Superior temporal gyrus (tissue), 1 donor: ENCODE measurements at regions not wholly inside any gene's neighbourhood (a gene's known extent, or its start where the extent isn't known, plus 50 kb on each side); places are given as distances from the start of the nearest gene placed in this dataset.
"Not testable (repeated sequence)": the region's sequence is repeated elsewhere in the genome, so short reads cannot be mapped to it uniquely, and the experiment has no call there.

Experiments used
- DNase-seq: peaks from one replicate; pipeline ENCODE4 v3.0.0-alpha.2; 2016; ENCODE audit errors: extremely low spot score

DNA sequence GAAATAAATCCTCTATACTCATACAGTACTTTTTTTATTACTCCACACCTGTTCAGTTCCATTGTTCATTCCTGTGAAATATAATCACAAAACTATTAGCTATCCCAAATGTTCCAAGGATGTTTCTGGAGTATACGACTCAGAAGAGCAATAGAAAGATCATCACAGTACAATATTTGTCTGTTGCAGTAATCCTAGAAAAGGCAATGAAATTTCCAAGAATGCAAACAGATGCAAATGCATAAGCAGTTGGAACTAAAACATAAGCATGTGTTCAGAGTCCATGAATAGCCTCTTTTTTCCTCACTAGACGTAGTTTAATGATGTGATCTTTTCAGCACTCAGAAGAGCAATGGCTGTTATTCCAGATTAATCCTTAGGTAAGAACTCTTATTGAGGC lies 55.2 kb downstream of the RTL3 start:
- peak; percentile 9 for DNase-seq

DNA sequence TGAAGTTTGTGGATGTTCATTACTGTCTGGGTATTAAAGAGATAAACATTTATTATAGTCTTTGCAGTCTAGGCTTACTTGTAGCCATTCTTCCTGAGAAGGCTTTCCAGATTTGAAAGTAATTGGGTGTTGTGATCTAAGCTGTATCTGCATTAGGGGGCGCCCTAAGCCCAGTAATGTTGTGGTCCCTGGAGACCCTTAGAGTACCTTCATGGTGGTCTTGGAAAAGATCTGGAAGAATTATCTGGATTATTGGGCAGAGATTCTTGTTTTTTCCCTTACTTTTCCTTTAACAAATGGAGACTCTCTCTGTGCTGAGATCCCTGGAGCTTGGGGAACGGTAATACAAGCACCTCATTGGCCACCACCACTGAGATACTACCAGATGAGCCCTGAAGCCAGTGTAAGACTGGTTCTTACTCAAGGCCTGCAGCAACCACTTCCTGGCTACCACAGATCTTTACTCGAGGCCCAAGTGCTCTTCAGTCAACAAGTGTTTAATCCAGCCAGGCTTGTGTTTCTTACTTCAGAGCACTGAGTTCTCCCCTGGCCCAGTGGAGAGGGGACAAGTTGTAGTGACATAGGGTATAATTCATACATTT lies 63.1 kb downstream of the RTL3 start:
- DNase-seq = no peak

DNA sequence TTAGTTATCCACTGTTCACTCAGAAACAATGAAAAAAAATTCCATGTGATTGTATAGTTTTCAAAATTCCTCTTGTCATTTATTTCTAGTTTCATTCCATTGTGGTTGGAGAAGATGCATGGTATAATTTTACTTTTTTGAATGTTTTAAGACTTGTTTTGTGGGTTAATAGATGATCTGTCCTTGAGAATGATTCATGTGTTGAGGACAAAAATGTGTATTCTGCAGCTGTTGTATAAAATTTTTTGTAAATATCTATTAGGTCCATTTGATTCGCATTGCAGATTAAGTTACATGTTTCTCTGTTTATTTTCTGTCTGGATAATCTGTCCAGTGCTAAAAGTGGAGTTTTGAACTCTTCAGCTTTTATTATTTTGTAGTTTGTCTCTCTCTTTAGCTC lies 65.4 kb downstream of the RTL3 start:
- DNase-seq = no peak

DNA sequence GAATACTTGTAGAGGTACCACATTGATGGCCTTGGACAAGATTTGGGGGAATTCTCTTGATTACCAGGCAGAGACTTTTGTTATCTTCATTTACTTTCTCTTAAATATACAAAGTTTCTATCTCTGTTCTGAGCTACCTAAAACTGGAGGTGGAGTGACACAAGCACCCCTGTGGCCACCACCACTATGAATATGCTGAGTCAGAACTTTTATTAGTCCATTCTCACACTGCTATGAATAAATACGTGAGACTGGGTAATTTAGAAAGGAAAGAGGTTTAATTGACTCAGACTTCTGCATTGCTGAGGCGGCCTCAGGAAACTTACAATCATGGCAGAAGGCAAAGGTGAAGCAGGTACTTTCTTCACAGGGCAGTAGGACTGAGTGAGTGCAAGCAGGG lies 67.1 kb downstream of the RTL3 start:
- DNase-seq = no peak

DNA sequence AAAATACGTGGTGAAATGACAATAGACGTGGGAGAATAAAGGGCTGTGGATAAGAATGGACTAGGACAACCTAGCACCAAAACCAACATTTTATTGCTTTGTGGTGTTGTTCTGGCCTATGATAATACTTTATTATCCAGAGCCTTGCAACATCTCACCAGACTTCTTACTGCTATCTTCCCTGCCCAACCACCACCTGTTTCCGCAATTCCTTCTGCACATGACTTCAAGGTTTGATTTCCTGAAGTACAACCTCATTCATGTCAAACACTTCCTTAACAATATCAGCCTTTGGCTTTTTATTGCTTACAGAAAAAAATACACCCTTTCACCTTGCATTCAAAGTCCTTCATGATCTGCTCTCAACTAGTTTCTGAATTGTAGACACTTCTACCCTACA lies 84.8 kb downstream of the RTL3 start:
- no peak for DNase-seq

DNA sequence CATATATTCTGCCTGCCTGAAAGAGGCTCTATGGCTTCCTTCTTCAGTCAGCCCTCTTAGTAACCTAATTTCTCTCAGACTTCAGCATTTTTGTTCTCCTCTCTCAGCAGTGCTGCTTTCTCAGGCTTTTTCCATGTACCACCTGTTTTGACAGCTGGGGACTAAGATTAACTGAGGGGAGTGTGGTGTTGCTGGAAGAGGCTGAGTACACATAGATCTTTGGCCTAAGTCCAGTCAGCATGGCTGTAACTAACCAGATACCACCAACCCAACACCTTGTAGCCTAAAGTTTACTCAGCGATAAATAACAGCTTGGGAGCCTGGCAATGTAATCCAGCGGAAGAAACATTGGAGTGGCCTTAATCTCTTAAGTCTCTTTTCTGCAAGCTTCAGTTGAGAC lies 85.5 kb downstream of the RTL3 start:
- DNase-seq = peak; percentile 7

DNA sequence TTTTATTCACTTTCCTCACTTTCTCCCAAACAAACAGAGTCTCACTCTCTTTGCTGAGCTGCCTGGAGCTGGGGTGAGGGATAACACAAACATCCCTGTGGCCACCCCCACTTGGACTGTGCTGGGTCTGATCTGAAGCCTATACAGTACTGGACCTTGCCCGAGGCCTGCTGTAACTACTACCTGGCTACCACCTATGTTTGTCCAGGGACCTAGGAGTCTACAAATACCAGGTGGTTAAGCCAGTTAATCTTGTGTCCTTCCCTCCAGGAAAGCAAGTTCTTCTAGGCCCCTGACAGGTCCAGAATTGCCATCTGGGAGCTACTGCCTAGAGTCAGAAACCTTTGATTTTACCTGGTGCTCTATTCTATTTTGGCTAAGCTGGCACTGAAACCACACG lies 87.3 kb downstream of the RTL3 start:
- no peak for DNase-seq

DNA sequence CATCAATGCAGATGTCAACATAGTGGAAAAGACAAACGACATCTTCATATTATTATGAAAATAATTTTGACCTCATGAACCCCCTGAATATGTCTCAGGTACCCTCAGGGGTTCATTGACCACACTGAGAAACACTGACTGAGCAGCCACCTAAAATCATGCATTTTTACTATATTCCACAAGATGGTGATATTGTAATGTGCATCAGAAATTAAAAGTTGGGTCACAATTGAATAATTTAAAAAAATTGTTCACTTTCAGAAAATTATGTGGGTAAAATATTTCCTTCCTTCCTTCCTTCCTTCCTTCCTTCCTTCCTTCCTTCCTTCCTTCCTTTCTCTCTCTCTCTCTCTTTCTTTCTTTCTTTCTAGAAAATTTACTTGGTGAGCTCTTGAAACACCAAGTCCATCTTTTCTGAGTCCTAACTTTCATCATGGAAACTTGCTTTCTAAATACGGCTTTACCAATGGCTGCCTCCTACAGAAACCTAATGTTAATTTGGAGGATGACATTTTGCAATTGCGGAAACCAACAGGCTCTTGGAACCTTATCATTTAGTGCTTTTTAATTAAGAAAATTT lies 103.6 kb downstream of the RTL3 start:
- peak; percentile 22 for DNase-seq

DNA sequence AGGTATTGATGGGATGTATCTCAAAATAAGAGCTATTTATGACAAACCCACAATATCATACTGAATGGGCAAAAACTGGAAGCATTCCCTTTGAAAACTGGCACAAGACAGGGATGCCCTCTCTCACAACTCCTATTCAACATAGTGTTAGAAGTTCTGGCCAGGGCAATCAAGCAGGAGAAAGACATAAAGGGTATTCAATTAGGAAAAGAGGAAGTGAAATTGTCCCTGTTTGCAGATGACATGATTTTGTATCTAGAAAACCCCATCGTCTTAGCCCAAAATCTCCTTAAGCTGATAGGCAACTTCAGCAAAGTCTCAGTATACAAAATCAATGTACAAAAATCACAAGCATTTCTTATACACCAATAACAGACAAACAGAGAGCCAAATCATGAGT lies 106.5 kb downstream of the RTL3 start:
- not testable (repeated sequence) for DNase-seq

DNA sequence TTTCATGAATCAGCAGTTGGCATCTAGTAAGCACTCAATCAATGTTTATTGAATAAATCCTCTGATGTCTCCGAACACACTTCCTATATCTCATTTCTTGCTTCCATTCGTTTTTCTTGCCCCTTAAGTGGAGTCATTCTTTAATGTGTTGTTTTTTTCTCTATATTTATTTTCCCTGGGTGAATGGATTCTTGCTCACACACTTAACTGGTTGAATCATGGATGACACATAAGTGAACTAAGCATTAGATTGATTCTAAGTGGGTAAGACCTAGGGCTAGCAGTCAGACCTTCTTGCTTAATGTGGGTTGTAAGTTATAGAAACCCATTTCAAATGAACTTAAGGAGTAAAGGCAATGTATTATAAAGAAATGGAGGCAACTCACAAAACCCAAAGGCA lies 111.1 kb downstream of the RTL3 start:
- no peak for DNase-seq

DNA sequence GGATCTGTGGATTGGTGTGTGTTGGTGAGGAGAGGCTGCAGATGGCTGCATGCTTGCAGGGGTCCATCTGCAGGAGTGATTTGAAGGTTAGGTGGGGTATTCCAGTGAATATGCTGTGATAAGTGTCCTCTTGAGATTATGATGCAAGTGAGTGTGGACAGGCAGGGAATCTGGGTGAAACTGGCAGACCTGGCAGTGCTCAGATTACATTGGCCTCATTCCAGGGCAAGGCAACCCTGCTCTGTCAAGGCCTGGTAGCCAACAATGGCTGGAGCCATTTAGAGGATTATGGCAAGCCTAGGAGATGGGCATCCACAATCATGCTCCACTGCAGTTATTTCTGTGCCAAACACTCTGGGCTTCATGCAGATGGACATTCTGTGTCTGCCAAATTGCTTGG lies 113.9 kb downstream of the RTL3 start:
- no peak for DNase-seq

DNA sequence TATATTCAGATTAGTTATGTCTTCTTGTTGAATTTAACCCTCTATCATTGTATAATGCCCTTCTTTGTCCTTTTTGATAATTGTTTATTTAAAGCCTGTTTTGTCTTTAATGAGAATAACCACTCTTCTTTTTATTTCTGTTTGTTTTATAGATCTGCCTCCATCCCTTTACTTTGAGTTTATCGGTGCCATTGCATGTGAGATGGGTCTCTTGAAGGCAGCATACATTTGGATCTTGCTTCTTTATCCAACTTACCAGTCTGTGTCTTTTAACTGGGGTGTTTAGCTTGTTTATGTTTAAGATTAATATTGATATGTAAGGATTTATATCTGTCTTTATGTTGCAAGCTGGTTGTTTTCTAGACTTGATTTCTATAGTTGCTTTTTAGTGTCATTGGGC lies 115.8 kb downstream of the RTL3 start:
- no peak for DNase-seq

DNA sequence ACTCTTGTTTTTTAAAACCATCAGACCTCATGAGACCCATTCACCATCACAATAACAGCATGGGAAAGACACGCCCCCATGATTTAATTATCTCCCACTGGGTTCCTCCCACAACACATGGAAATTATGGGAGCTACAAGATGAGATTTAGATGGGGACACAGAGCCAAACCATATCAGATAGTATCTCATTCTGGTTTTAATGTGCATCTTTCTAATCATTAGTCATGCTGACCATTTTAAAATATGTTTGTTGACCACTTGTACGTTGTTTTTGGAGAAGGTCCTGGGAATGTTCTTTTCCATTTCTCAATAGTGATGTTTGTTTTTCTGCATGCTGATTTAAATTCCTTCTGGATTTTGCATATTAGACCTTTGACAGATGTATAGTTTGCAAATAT lies 119.0 kb downstream of the RTL3 start:
- no peak for DNase-seq

DNA sequence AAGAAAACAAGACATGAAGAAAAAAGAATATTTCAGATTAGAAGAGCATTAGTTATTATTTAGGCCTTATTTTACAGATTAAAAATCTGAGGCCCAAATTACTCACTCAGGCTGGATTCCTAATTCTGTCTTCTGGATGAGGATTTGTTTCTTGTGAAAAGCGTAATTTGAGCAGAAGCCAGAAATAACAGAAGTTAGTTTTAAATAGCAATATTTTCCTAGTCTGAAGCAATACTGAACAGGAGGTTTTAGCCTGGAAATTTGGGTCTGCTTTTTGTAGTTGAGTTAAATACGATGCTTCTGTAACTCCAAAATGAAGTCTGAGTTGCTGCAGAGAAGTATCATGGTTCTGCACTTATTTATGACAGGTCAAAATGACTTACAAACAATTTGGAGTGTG lies 124.9 kb downstream of the RTL3 start:
- peak; percentile 15 for DNase-seq

DNA sequence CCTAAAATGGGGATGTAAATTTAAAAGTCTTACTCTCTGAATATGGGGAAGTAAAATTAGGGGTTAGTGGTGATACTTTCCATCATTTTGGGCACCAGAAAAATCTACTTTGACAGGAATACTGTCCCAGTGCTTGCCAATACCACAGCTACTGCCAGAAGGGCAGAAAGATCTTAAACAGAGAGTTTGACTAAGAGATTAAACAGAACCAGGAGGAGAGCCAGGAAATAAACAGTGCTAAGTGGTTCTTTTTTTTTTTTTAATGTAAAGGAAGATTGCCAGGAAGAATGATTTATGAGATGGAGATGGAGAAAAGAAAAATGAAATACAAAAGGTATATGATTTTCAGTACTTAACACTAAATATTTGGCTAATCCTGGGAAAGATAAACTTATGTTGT lies 126.8 kb downstream of the RTL3 start:
- DNase-seq = peak; percentile 5

DNA sequence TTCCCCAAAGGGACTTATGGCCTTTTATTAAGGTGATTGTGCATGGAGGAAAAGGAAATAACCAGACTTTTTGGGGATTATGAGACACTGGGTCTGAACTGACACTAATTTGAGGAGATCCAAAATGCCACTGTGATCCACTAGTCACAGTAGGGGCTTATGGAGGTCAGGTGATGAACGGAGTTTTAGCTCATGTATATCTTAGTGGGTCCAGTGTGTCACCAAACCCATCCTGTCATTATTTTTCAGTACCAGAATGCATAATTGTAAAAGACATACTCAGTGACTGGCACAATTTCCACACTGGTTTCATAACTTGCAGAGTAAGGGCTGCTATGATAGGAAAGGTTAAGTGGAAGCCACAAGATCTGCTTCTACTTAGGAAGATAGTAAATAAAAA lies 131.3 kb downstream of the RTL3 start:
- DNase-seq = no peak

DNA sequence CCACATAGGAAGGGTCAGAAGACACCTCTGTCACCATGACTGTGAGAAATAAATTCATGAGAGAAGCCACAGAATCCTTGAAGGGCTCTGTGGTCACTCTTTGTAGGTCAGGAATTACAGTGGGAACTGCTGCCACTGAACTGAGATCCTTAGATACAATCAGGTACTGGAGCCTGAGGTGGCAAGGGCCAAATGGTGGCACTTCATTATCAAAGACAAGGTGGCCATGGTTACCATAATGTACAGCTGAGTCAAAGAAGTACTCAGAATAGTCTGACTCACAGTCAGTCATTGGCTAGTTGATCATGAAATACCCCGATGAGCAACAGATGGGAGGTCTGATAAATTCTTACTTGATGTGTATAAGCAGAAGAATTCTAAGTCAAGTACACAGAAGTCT lies 131.9 kb downstream of the RTL3 start:
- DNase-seq = no peak

DNA sequence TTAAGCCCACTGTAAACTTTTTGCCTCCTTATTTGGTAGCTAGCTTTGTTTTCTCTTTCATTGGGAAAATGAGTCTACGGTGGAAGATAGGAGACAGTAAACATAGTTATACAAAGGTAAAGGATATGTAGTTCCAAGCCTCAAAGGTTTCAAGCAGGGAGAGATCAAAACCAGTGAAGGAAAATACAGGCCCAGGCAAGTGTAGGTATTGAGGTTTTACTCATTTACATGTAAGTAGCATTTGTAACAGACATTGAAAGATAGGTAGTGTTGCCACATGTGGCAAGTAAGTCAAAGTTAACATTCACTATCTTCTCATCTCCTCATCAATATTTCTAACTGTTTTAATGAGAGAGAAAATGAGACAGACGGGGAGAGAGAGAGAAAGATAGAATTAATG lies 136.5 kb downstream of the RTL3 start:
- DNase-seq = no peak

DNA sequence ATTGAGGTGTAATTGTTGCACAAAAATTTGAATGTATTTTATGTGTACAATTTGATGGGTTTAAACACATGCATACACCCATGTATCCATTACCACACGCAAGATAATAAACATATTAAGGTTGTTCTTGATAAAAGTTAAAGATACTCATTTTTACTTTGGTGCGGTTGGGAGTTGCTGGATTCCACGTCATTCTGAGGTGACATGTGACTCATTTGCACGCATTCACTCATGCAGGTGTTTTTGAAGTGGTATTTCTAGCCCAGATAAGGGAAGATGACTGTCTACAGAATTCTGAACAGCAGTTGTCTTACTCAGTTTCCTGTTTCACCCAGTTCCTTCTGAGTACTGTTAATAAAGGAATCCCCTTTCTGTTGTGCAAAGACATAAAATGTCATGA lies 142.0 kb downstream of the RTL3 start:
- DNase-seq = no peak

DNA sequence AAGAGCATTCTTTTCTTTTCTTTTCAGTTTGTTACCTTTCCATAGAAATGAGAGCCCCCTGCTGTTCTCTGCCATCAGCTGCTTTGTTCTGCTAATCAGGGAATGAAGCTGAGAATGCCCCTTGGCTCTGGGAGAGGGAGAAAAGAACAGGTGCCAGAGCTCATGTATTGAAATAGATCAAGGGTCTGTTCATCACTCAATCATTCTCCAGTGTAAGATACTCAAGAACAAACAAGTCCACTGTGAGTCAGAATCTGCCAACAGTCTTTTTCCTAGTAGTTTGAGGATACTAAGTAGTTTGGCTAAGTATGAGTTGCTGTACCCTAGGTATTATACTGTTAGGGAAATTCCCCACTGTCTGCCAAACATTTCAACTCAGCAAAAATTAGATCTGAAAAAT lies 144.3 kb downstream of the RTL3 start:
- no peak for DNase-seq

DNA sequence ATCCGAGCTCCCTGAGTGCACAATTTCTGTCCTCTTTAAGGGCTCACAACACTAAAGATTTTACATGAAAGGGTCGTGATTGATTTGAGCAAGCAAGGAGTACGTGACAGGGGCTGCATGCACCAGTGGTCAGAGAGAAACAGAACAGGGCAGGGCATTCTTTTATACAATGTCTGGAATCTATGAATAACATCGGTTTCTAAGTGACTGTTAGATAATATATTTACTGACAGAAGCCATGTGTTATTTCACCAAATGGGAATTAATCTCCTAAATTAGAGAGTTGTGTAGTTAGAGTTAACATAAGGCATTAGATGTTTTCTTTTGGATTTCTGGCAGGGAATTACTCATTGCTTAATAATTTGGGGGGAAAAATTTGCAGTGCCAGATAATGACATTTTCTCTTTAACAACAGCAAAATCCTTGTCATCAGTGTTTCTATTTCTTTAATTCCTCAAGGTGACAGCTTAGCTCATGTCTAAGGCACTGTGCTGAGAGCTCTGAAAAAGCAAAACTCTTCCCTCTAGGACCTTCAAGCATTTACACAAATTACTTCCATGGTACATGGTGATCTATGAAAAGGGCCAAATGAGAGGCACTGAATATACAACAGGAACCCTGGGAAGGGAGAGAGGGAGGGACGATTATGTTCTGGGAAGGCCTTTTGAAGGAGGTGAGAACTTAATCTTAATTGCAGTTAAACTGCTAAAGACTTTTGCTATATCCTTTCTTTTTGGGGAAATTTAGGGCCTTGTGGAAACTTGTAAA lies 145.0 kb downstream of the RTL3 start:
- DNase-seq = no peak

DNA sequence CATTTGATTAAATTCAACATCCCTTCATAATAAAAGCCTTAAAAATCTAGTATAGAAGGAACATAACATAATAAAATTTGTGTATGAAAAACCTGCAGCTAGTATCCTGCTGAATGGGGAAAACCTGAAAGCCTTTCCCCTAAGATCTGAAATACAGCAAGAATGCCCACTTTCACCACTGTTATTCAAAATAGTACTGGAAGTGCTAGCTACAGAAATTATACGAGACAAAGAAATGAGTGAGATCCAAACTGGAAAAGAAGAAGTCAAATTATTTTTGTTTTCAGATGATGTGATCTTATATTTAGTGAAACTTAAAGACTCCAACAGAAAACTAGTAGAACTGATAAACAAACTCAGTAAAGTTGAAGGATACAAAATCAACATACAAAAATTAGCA lies 152.9 kb downstream of the RTL3 start:
- no peak for DNase-seq

DNA sequence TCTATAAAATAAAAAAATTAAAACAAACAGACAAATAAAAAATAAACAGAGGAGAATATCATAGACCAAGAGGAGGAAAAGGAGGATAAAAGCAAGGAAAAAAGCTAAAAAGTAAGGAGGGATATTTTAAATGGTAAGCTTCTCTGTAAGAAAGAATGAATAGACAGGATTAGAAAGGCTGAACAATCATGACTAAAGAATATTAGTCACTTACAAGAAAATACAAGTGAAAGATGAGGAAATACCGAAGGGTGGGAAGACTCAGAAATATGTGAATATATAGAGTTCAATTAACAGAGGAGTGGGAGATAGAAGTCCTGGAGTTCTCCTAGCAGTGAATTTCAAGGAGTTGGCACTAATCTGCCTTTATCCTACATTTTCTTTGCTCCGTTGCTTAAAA lies 162.6 kb downstream of the RTL3 start:
- DNase-seq = no peak

DNA sequence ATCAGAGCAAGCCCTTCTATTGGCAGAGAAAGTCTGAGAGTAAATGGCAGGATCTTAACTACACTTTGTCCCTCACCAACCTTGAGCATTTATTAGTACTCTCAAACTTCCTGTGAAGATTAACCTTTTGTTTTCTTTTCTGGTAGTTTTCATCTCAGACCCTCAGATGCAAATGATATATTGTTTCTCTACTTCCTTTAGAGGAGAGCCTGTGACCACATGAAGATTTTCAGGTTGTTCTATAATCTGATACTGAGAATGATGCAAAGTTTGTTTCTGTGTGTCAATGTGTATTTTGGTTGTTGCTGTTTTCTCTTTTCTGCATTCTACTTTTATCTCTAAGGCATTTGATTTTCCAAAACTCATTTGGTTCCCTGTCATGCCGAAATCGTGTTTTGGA lies 165.8 kb upstream of the CYSLTR1 start:
- no peak for DNase-seq
